ENCODE measurements at regions not wholly inside any gene's neighbourhood (a gene's known extent, or its start where the extent isn't known, plus 50 kb on each side); places are given as distances from the start of the nearest gene placed in this dataset.

- no peak for DNase-seq
These were observed 398.9 kb upstream of the WWC1 start for GRCh38 chr5:167892352-167893115.

- DNase-seq = no peak
These were observed 398.2 kb upstream of the WWC1 start for GRCh38 chr5:167893271-167893670.

- no peak for DNase-seq
These were observed 396.6 kb upstream of the WWC1 start for GRCh38 chr5:167894631-167895472.

- DNase-seq = no peak
These were observed 395.4 kb upstream of the WWC1 start for GRCh38 chr5:167895899-167896659.

GRCh38 chr5:167896814-167897213, 394.6 kb upstream of the WWC1 start:
- DNase-seq = no peak

- no peak for DNase-seq
These were observed 394.1 kb upstream of the WWC1 start for GRCh38 chr5:167897371-167897770.

GRCh38 chr5:167898361-167899042, 392.9 kb upstream of the WWC1 start:
- no peak for DNase-seq

- DNase-seq = no peak
These were observed 391.9 kb upstream of the WWC1 start for GRCh38 chr5:167899490-167900070.

- DNase-seq = no peak
These were observed 391.0 kb upstream of the WWC1 start for GRCh38 chr5:167900340-167900935.

- no peak for DNase-seq
These were observed 389.1 kb upstream of the WWC1 start for GRCh38 chr5:167902298-167902697.

- DNase-seq = no peak
These were observed 388.2 kb upstream of the WWC1 start for GRCh38 chr5:167903243-167903642.

- DNase-seq = no peak
These were observed 387.8 kb upstream of the WWC1 start for GRCh38 chr5:167903659-167904058.

- DNase-seq = no peak
These were observed 385.3 kb upstream of the WWC1 start for GRCh38 chr5:167905919-167906853.

- no peak for DNase-seq
These were observed 382.8 kb upstream of the WWC1 start for GRCh38 chr5:167908606-167909005.

GRCh38 chr5:167912941-167913665, 378.3 kb upstream of the WWC1 start:
- no peak for DNase-seq

- no peak for DNase-seq
These were observed 376.2 kb upstream of the WWC1 start for GRCh38 chr5:167915237-167915636.

- no peak for DNase-seq
These were observed 375.2 kb upstream of the WWC1 start for GRCh38 chr5:167916261-167916691.

- no peak for DNase-seq
These were observed 374.7 kb upstream of the WWC1 start for GRCh38 chr5:167916706-167917105.

- DNase-seq = no peak
These were observed 373.1 kb upstream of the WWC1 start for GRCh38 chr5:167918184-167918812.
